ENCODE measurements at regions not wholly inside any gene's neighbourhood (a gene's known extent, or its start where the extent isn't known, plus 50 kb on each side); places are given as distances from the start of the nearest gene placed in this dataset.

GRCh38 chr5:168086746-168087145 is 204.7 kb upstream of the WWC1 start:
- no peak for TF ChIP-seq CTCF (IDR thresholded peaks at IDR 0.05; ENCODE audit: insufficient read depth, low read length, poor library complexity, severe bottlenecking)
- Histone ChIP-seq H3K27me3 (ENCODE audit: control insufficient read depth, insufficient read depth, low read length) (no peaks in the 10 kb centered on the region), H3K4me3 (ENCODE audit: low read depth, low read length) (no peak overlapping the region), H3K36me3 (ENCODE audit: control insufficient read depth, insufficient read depth, low read length) (no peaks in the 10 kb centered on the region)
- DNase-seq (ENCODE audit: low read depth) = no peak

- Histone ChIP-seq H3K4me3 (ENCODE audit: low read depth, low read length) (no peak overlapping the region), H3K27me3 (ENCODE audit: control insufficient read depth, insufficient read depth, low read length) (no peaks in the 10 kb centered on the region), H3K36me3 (ENCODE audit: control insufficient read depth, insufficient read depth, low read length) (no peaks in the 10 kb centered on the region)
- no peak for DNase-seq (ENCODE audit: low read depth)
- no peak for TF ChIP-seq CTCF (IDR thresholded peaks at IDR 0.05; ENCODE audit: insufficient read depth, low read length, poor library complexity, severe bottlenecking)
Observed at GRCh38 chr5:168088410-168089173, 202.9 kb upstream of the WWC1 start.

GRCh38 chr5:168089201-168089887 is 202.1 kb upstream of the WWC1 start:
- Histone ChIP-seq H3K27me3 (ENCODE audit: control insufficient read depth, insufficient read depth, low read length) (no peaks in the 10 kb centered on the region), H3K36me3 (ENCODE audit: control insufficient read depth, insufficient read depth, low read length) (no peaks in the 10 kb centered on the region), H3K4me3 (ENCODE audit: low read depth, low read length) (no peak overlapping the region)
- TF ChIP-seq CTCF (IDR thresholded peaks at IDR 0.05; ENCODE audit: insufficient read depth, low read length, poor library complexity, severe bottlenecking) = no peak
- no peak for DNase-seq (ENCODE audit: low read depth)

- Histone ChIP-seq H3K27me3 (ENCODE audit: control insufficient read depth, insufficient read depth, low read length) (no peaks in the 10 kb centered on the region), H3K4me3 (ENCODE audit: low read depth, low read length) (no peak overlapping the region), H3K36me3 (ENCODE audit: control insufficient read depth, insufficient read depth, low read length) (no peaks in the 10 kb centered on the region)
- no peak for TF ChIP-seq CTCF (IDR thresholded peaks at IDR 0.05; ENCODE audit: insufficient read depth, low read length, poor library complexity, severe bottlenecking)
- no peak for DNase-seq (ENCODE audit: low read depth)
Observed at GRCh38 chr5:168092209-168093185, 198.9 kb upstream of the WWC1 start.

- no peaks in the 10 kb centered on the region for H3K27me3 ChIP-seq (ENCODE audit: control insufficient read depth, insufficient read depth, low read length)
- no peaks in the 10 kb centered on the region for H3K36me3 ChIP-seq (ENCODE audit: control insufficient read depth, insufficient read depth, low read length)
- H3K4me3 ChIP-seq (ENCODE audit: low read depth, low read length) = no peak overlapping the region
- no peak for TF ChIP-seq CTCF (IDR thresholded peaks at IDR 0.05; ENCODE audit: insufficient read depth, low read length, poor library complexity, severe bottlenecking)
- DNase-seq (ENCODE audit: low read depth) = no peak
Observed at GRCh38 chr5:168093200-168093910, 198.1 kb upstream of the WWC1 start.

Measured in kidney epithelial cell (primary cell).